Endothelial cell (in vitro differentiated cells): ENCODE measurements at regions not wholly inside any gene's neighbourhood (a gene's known extent, or its start where the extent isn't known, plus 50 kb on each side); places are given as distances from the start of the nearest gene placed in this dataset.
A peak's percentile ranks its signal among the peaks of the same experiment; 100 is the strongest.

Experiments
- DNase-seq: peaks from one replicate; pipeline ENCODE4 v3.0.0; 2021; ENCODE audit warnings: low spot score
- H3K27ac Mint-ChIP-seq: one replicate; pipeline ENCODE4 v1.8.0; 2021; ENCODE audit warnings: mixed read lengths, inconsistent platforms; ENCODE audit not compliant: unreplicated experiment
- H3K27me3 Mint-ChIP-seq: one replicate; pipeline ENCODE4 v1.8.0; 2021; ENCODE audit warnings: mild to moderate bottlenecking, moderate library complexity, mixed read lengths, inconsistent platforms; ENCODE audit not compliant: unreplicated experiment
- H3K36me3 Mint-ChIP-seq: one replicate; pipeline ENCODE4 v1.8.0; 2021; ENCODE audit warnings: mild to moderate bottlenecking, low read depth, mixed read lengths, inconsistent platforms; ENCODE audit not compliant: unreplicated experiment
- H3K4me1 Mint-ChIP-seq: one replicate; pipeline ENCODE4 v1.8.0; 2021; ENCODE audit warnings: mild to moderate bottlenecking, mixed read lengths, inconsistent platforms; ENCODE audit not compliant: unreplicated experiment
- H3K4me3 Mint-ChIP-seq: one replicate; pipeline ENCODE4 v1.8.0; 2021; ENCODE audit warnings: mild to moderate bottlenecking, mixed read lengths, inconsistent platforms; ENCODE audit not compliant: unreplicated experiment
- H3K9me3 Mint-ChIP-seq: one replicate; pipeline ENCODE4 v1.8.0; 2021; ENCODE audit warnings: mixed read lengths, inconsistent platforms; ENCODE audit not compliant: unreplicated experiment
- CTCF ChIP-seq: fragments of 200-600 bp; sonication (generic); IDR thresholded peaks from one replicate; pipeline ENCODE4 v1.5.0; 2021; ENCODE audit warnings: antibody characterized with exemption; ENCODE audit not compliant: unreplicated experiment

DNA sequence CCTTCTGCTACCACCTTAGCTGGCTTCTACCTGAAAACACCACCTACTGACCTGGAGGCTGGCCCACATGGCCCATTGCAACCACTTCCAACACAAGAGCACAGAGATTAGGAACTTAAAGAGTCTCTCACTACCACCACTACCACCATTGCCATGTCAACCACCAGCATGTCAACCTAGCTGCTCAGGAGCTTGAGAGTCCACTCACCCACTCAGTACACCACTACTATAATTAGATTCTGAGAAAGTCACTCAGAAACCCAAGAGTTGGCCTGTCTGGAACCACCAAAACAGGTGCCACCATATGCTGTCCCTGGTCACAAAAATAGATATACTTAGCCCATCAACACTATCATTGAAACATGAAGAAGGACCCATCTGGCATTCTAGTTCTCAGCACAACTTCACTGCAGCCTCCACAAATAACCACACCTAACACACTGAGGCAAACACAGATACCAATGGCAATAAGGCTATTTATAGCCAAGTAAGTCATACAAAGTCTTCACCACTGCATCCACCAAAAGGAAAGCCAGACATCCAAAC, 806.7 kb upstream of the EPHA6 start:
- Mint-ChIP-seq H3K4me1 (no peaks in the 10 kb centered on the region), H3K4me3 (peak overlapping the region; percentile 31), H3K36me3 (no peaks in the 10 kb centered on the region), H3K9me3 (no peaks in the 10 kb centered on the region), H3K27ac (no peak overlapping the region), H3K27me3 (no peaks in the 10 kb centered on the region)
- no peak for DNase-seq
- TF ChIP-seq CTCF: no peak

DNA sequence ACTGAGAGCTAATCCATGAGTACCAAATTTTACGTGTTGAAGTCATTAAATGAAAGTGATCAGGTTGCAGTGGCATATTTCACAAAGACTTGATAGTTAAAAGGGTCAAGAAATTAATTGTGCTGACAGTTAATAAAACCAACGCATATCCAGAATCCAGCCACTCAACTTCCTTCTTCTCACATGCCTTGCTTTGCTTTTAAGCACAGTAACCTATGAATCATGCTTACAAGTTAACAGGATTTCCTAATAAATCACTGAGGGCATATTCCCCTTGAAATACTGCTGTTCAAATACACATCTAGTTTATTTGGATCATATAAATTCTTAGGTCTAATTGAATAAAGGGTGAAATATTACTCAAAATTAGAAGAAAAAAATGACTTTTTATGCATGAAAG, 801.5 kb upstream of the EPHA6 start:
- Mint-ChIP-seq H3K27me3 (no peaks in the 10 kb centered on the region), H3K9me3 (no peaks in the 10 kb centered on the region), H3K4me3 (no peak overlapping the region), H3K4me1 (no peaks in the 10 kb centered on the region), H3K36me3 (no peaks in the 10 kb centered on the region), H3K27ac (no peak overlapping the region)
- no peak for DNase-seq
- no peak for TF ChIP-seq CTCF

GRCh38 chr3:96017556-96017955, 796.8 kb upstream of the EPHA6 start:
- H3K4me1 Mint-ChIP-seq: no peaks in the 10 kb centered on the region
- no peak overlapping the region for H3K27ac Mint-ChIP-seq
- no peaks in the 10 kb centered on the region for H3K27me3 Mint-ChIP-seq
- TF ChIP-seq CTCF: no peak
- H3K9me3 Mint-ChIP-seq: no peaks in the 10 kb centered on the region
- H3K36me3 Mint-ChIP-seq: no peaks in the 10 kb centered on the region
- no peak for DNase-seq
- H3K4me3 Mint-ChIP-seq: no peak overlapping the region

DNA sequence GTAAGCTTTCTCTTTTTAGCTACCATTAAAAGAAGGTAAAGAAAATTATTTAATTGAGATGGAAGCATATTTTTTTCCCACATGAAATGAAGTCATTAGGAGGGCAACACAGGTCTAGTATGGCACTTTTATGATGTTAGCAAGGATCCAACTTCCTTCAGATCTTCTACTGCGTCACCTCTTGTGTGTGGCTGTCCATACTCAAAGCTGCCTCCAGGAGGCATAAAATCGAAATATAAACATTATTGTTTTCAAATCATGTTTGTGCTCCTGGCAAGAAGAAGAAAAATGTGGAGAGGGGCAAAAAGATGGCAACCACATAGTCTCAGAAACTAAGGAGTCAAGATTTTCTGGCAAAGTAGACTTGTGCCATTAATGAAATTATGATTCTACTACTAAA, 791.7 kb upstream of the EPHA6 start:
- Mint-ChIP-seq H3K27ac (no peak overlapping the region), H3K27me3 (no peaks in the 10 kb centered on the region), H3K4me3 (no peak overlapping the region), H3K9me3 (no peaks in the 10 kb centered on the region), H3K36me3 (no peaks in the 10 kb centered on the region), H3K4me1 (no peaks in the 10 kb centered on the region)
- no peak for DNase-seq
- TF ChIP-seq CTCF: peak; percentile 15

DNA sequence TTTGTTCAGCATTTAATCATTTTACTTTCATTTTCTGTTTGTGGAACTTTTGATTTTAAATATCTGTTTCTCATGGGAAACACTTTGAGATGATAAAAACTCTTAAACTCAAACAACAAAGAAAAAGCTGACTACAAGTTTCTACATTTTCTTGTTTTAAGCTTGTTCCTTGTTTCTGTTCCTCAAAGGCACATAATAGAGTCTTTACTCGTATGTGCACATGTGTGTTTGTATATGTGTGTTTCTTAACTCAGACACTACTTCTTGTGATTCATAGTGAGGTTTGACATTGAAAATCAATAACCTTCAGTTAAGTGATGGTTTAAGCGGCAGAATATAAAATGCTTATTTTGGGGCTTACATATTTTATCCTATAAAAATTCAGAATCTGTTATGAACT, 786.7 kb upstream of the EPHA6 start:
- Mint-ChIP-seq H3K27me3 (no peaks in the 10 kb centered on the region), H3K27ac (no peak overlapping the region), H3K4me1 (no peaks in the 10 kb centered on the region), H3K9me3 (no peaks in the 10 kb centered on the region), H3K4me3 (no peak overlapping the region), H3K36me3 (no peaks in the 10 kb centered on the region)
- TF ChIP-seq CTCF: no peak
- no peak for DNase-seq
